Vagina (tissue), 2 donors: ENCODE measurements at regions not wholly inside any gene's neighbourhood (a gene's known extent, or its start where the extent isn't known, plus 50 kb on each side); places are given as distances from the start of the nearest gene placed in this dataset.

ENCODE experiments used
- DNase-seq, 2 donors: peaks; one replicate each; pipeline ENCODE4 v3.0.0-alpha.2; 2017; ENCODE audit errors: extremely low spot score in 2 of 2
- H3K27ac ChIP-seq: fragments of 200-600 bp; sonication (generic); one replicate; pipeline ENCODE4 v1.5.1; 2019
- H3K27me3 ChIP-seq: fragments of 200-600 bp; sonication (generic); one replicate; pipeline ENCODE4 v1.5.1; 2019
- H3K36me3 ChIP-seq, 2 donors: fragments of 200-600 bp; sonication (generic); one replicate each; pipeline ENCODE4 v1.5.1; 2017 to 2019
- H3K4me1 ChIP-seq: fragments of 200-600 bp; sonication (generic); one replicate; pipeline ENCODE4 v1.5.1; 2019
- H3K4me3 ChIP-seq, 2 donors: fragments of 200-600 bp; sonication (generic); 1 replicate in 1 of 2; 2 replicates in 1 of 2; pipeline ENCODE4 v1.5.1; 2016 to 2019
- H3K9me3 ChIP-seq: fragments of 200-600 bp; sonication (generic); one replicate; pipeline ENCODE4 v1.5.1; 2019
- CTCF ChIP-seq, 3 experiments: fragments of 450-650 bp in 2 of 3; fragments of 200-600 bp in 1 of 3; sonication (generic) in 1 of 3; IDR thresholded peaks; one replicate each; pipeline ENCODE4 v1.5.1; 2017 to 2019; ENCODE audit warnings: antibody characterized with exemption in 3 of 3, mild to moderate bottlenecking in 2 of 3, moderate library complexity in 2 of 3
- POLR2A ChIP-seq, 2 donors: fragments of 450-650 bp; IDR thresholded peaks; one replicate each; pipeline ENCODE4 v1.6.1; 2017; ENCODE audit warnings: antibody characterized with exemption in 2 of 2, mild to moderate bottlenecking in 2 of 2, moderate library complexity in 2 of 2
- POLR2AphosphoS5 ChIP-seq, 2 donors: sonication (generic); formaldehyde crosslinking; IDR thresholded peaks; one replicate each; pipeline ENCODE4 v1.9.0; 2017; ENCODE audit warnings: antibody characterized with exemption in 2 of 2, mild to moderate bottlenecking in 2 of 2, low read depth in 1 of 2; ENCODE audit not compliant: insufficient read depth in 1 of 2
- intact Hi-C: fragments of 100-400 bp; cut with DNase I; formaldehyde crosslinking; loops from one replicate; pipeline ENCODE4 v1.15.1; 2023

DNA sequence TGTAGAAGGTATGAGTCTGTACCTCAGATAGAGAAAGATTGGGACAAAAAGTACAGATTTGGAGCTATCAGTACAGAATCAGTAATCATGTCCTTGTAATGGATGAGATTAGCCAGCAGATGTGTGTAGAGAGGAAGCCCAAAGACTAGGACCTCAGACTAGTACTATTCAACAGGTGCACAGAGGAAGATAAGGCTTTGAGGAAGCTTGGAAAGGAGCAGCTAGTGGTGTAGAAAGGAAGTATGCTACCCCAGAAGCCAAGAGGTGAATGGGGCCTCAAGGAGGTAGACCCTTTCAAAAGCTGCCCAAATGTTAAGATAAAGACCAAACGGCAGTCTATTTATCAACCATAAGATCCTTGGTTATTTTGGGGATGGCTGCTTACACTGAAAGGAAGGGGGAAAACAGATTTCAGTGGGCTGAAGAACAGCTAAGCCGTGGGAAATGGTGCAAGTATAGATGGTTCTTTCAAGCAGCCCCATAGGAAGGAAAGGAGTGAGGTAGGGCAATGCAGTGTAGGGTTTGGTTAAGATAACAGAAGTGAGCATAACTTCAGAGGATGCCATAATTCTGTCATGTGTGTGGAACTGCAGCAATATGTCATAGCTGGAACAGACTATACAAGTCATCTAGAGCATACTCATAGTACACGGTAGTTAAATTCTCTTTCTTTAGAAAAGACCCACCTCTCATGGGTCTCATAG lies 221.7 kb downstream of the HHIPL2 start:
- TF ChIP-seq CTCF (IDR thresholded peaks at IDR 0.05) (no peak), POLR2A (IDR thresholded peaks at IDR 0.05) (no peak), POLR2AphosphoS5 (IDR thresholded peaks at IDR 0.05; ENCODE audit: insufficient read depth in 1 of 2, low read depth in 1 of 2) (no peak)
- intact Hi-C loops = no loop called here

GRCh38 chr1:222325506-222325905 lies 222.4 kb downstream of the HHIPL2 start:
- H3K36me3 ChIP-seq = no peaks in the 10 kb centered on the region
- no peak overlapping the region for H3K27ac ChIP-seq
- intact Hi-C loops = no loop called here
- DNase-seq = no peak
- H3K9me3 ChIP-seq = no peaks in the 10 kb centered on the region
- H3K27me3 ChIP-seq = no peaks in the 10 kb centered on the region
- H3K4me1 ChIP-seq = no peaks in the 10 kb centered on the region
- no peak overlapping the region for H3K4me3 ChIP-seq
- TF ChIP-seq CTCF (IDR thresholded peaks at IDR 0.05) (no peak), POLR2A (IDR thresholded peaks at IDR 0.05) (no peak), POLR2AphosphoS5 (IDR thresholded peaks at IDR 0.05; ENCODE audit: insufficient read depth in 1 of 2, low read depth in 1 of 2) (no peak)

More for the DNA sequence above, 221.7 kb downstream of the HHIPL2 start:
- Histone ChIP-seq H3K36me3 (no peaks in the 10 kb centered on the region), H3K9me3 (no peaks in the 10 kb centered on the region), H3K4me1 (no peaks in the 10 kb centered on the region), H3K4me3 (no peak overlapping the region), H3K27me3 (no peaks in the 10 kb centered on the region), H3K27ac (no peak overlapping the region)
- DNase-seq = no peak

GRCh38 chr1:222314839-222315238 lies 233.1 kb downstream of the HHIPL2 start:
- intact Hi-C loops = no loop called here

DNA sequence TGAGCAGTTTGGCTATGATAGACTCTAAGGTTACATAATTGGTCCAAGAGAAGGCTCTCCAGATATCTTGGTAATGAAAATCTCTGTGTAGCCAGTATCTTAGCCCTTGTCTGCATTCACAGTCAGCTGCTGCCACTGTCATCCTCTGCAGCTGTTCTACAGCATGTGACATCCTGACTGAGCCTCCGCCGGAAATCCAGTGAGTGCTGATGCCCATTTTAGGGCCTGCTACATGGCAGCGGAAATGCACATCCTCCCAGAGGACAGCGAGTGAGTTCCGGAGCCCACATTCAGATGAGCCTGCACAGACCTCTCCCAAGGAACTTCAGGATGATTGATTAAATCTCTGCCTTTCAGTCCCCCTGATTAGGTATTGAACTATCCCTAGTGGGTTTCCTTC lies 237.1 kb downstream of the HHIPL2 start:
- intact Hi-C loops = no loop called here
- no peak for DNase-seq
- Histone ChIP-seq H3K27me3 (no peaks in the 10 kb centered on the region), H3K27ac (no peak overlapping the region), H3K36me3 (no peaks in the 10 kb centered on the region), H3K9me3 (no peaks in the 10 kb centered on the region), H3K4me3 (no peak overlapping the region), H3K4me1 (no peaks in the 10 kb centered on the region)
- TF ChIP-seq POLR2AphosphoS5 (IDR thresholded peaks at IDR 0.05; ENCODE audit: insufficient read depth in 1 of 2, low read depth in 1 of 2) (no peak), CTCF (IDR thresholded peaks at IDR 0.05) (no peak), POLR2A (IDR thresholded peaks at IDR 0.05) (no peak)

More at GRCh38 chr1:222314839-222315238, 233.1 kb downstream of the HHIPL2 start:
- TF ChIP-seq CTCF (IDR thresholded peaks at IDR 0.05) (no peak), POLR2A (IDR thresholded peaks at IDR 0.05) (no peak), POLR2AphosphoS5 (IDR thresholded peaks at IDR 0.05; ENCODE audit: insufficient read depth in 1 of 2, low read depth in 1 of 2) (no peak)
- Histone ChIP-seq H3K36me3 (no peaks in the 10 kb centered on the region), H3K27ac (no peak overlapping the region), H3K27me3 (no peaks in the 10 kb centered on the region), H3K4me3 (no peak overlapping the region), H3K9me3 (no peaks in the 10 kb centered on the region), H3K4me1 (no peaks in the 10 kb centered on the region)
- no peak for DNase-seq

DNA sequence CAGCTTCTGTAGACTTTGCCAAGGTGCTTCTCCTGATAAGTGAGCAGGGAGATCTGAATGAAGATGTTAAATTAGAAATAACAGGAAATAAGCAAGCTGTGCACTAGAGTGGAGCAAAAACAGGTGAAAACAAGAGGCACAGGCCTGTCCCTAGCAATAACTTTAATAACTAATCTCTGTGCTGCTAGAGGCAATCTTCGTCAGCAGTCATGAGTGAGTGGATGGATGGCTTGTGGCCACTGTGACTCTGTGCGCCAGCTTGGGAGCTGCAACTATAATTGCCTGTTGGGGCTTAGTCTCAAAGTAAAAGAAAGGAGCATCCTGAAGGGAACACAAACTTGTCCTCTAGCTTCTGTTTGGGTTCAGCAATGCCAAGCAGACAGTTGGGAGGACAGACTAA lies 240.3 kb downstream of the HHIPL2 start:
- Histone ChIP-seq H3K27me3 (no peaks in the 10 kb centered on the region), H3K27ac (no peak overlapping the region), H3K4me3 (no peak overlapping the region), H3K36me3 (no peaks in the 10 kb centered on the region), H3K9me3 (no peaks in the 10 kb centered on the region), H3K4me1 (no peaks in the 10 kb centered on the region)
- intact Hi-C loops = no loop called here
- no peak for DNase-seq
- TF ChIP-seq CTCF (IDR thresholded peaks at IDR 0.05) (no peak), POLR2A (IDR thresholded peaks at IDR 0.05) (no peak), POLR2AphosphoS5 (IDR thresholded peaks at IDR 0.05; ENCODE audit: insufficient read depth in 1 of 2, low read depth in 1 of 2) (no peak)
